KMS-11 (cell line): ENCODE measurements at regions not wholly inside any gene's neighbourhood (a gene's known extent, or its start where the extent isn't known, plus 50 kb on each side); places are given as distances from the start of the nearest gene placed in this dataset.

ENCODE experiments used
- H2AFZ ChIP-seq: fragments of 200-600 bp; sonication (generic); 2 replicates; pipeline ENCODE4 v1.6.1; 2016; ENCODE audit warnings: antibody characterized with exemption, mixed run types, low read depth
- H3K27ac ChIP-seq: fragments of 200-600 bp; sonication (generic); 2 replicates; pipeline ENCODE4 v1.6.1; 2016; ENCODE audit warnings: mild to moderate bottlenecking, mixed run types
- H3K27me3 ChIP-seq: fragments of 200-600 bp; sonication (generic); 2 replicates; pipeline ENCODE4 v1.6.1; 2017; ENCODE audit warnings: mild to moderate bottlenecking, low read depth, mixed run types, moderate library complexity; ENCODE audit not compliant: insufficient read depth
- H3K36me3 ChIP-seq: fragments of 200-600 bp; sonication (generic); 2 replicates; pipeline ENCODE4 v1.6.1; 2017; ENCODE audit warnings: mild to moderate bottlenecking, mixed run types; ENCODE audit not compliant: insufficient read depth
- H3K4me1 ChIP-seq: fragments of 200-600 bp; sonication (generic); 2 replicates; pipeline ENCODE4 v1.6.1; 2016; ENCODE audit warnings: mild to moderate bottlenecking, low read depth, mixed run types; ENCODE audit not compliant: poor library complexity, severe bottlenecking
- H3K4me2 ChIP-seq: fragments of 200-600 bp; sonication (generic); 2 replicates; pipeline ENCODE4 v1.7.0; 2016; ENCODE audit warnings: mild to moderate bottlenecking, mixed run types
- H3K4me3 ChIP-seq: fragments of 200-600 bp; sonication (generic); IDR thresholded peaks from 2 replicates; pipeline ENCODE4 v1.6.1; 2017; ENCODE audit warnings: low read depth, low read length, mixed read lengths; ENCODE audit not compliant: insufficient read depth
- H3K79me2 ChIP-seq: fragments of 200-600 bp; sonication (generic); 2 replicates; pipeline ENCODE4 v1.6.1; 2016; ENCODE audit warnings: low read depth, mixed run types; ENCODE audit not compliant: insufficient read depth
- H3K9ac ChIP-seq: fragments of 200-600 bp; sonication (generic); 2 replicates; pipeline ENCODE4 v1.6.1; 2016; ENCODE audit warnings: mild to moderate bottlenecking, mixed run types
- H4K20me1 ChIP-seq: fragments of 200-600 bp; sonication (generic); 2 replicates; pipeline ENCODE4 v1.6.1; 2016; ENCODE audit warnings: mild to moderate bottlenecking, mixed run types; ENCODE audit not compliant: insufficient read depth
- CTCF ChIP-seq: fragments of 200-600 bp; sonication (generic); conservative IDR thresholded peaks from 2 replicates; pipeline ENCODE4 v1.6.1; 2017; ENCODE audit warnings: low read depth, mild to moderate bottlenecking, antibody characterized with exemption, low read length, moderate library complexity, mixed read lengths

DNA sequence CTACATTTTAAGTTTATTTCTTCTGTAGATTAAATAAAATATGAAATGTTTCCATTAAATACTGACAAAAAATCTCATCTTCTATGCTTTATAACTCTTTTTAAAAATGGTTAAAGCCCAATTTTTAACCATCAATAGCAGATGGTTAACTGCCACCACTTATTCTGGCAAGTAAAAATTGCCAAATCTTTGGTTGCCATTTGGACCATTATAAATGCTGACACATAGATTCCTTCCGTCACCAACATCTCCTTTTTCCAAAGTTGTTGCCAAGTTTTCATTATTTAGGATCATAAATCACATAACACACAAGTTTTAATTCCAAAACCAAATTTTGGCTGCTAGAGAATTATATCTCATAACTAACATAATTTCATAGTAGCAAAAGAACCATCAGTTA, 1614.3 kb downstream of the REEP3 start:
- Histone ChIP-seq H2AFZ (no peak overlapping the region), H3K79me2 (no peaks in the 10 kb centered on the region), H3K36me3 (no peaks in the 10 kb centered on the region), H3K4me1 (no peaks in the 10 kb centered on the region), H4K20me1 (no peaks in the 10 kb centered on the region), H3K4me3 (no peak overlapping the region), H3K27me3 (no peaks in the 10 kb centered on the region), H3K27ac (no peak overlapping the region), H3K4me2 (no peak overlapping the region), H3K9ac (no peak overlapping the region)
- no peak for TF ChIP-seq CTCF

GRCh38 chr10:65142641-65143435, 1621.6 kb downstream of the REEP3 start:
- Histone ChIP-seq H3K27me3 (no peaks in the 10 kb centered on the region), H2AFZ (no peak overlapping the region), H3K27ac (no peak overlapping the region)

DNA sequence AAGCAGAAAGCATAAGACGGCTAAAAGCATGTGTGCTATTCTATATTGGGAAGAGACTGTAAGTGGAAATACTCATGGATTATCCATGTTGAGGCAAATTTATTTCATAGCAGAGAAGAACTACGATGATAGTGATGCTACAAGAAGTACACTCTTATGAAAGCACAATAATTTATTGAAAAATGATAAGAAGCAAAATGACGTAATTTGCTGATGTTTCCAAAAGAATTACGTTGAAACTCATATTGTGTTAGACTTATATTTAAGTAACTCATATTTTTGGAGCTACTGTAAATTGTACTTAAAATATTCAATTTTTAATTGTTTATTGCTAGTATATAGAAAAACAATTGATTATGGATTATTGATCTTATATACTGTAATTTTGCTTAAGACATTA, 1622.5 kb downstream of the REEP3 start:
- Histone ChIP-seq H4K20me1 (no peaks in the 10 kb centered on the region), H3K36me3 (no peaks in the 10 kb centered on the region), H3K9ac (no peak overlapping the region), H3K79me2 (no peaks in the 10 kb centered on the region), H3K4me2 (no peak overlapping the region), H3K4me3 (no peak overlapping the region), H3K27ac (no peak overlapping the region), H3K27me3 (no peaks in the 10 kb centered on the region), H3K4me1 (peaks cover 2% of the 10 kb centered on the region), H2AFZ (no peak overlapping the region)
- TF ChIP-seq CTCF = no peak

More at GRCh38 chr10:65142641-65143435, 1621.6 kb downstream of the REEP3 start:
- Histone ChIP-seq H3K4me1 (no peaks in the 10 kb centered on the region), H4K20me1 (no peaks in the 10 kb centered on the region), H3K36me3 (no peaks in the 10 kb centered on the region), H3K9ac (no peak overlapping the region), H3K79me2 (no peaks in the 10 kb centered on the region), H3K4me2 (no peak overlapping the region), H3K4me3 (no peak overlapping the region)
- no peak for TF ChIP-seq CTCF

DNA sequence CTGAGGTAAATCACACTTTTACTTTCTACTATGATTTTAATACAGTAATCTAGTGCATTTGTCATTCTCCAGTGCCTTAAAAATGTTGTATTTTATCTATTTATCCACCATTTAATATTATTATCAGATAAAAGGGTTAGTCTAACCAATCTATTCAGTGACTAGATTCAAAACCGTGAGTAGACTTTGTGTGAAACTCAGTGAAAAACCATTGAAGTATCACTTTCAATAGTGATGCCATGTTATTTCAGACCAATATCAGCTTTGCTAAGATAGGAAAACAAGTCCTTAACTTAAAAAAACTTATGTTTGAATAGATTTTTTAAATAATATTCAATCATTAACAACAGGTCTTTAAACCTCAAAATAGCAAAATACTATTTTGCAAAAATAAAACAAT, 1628.7 kb downstream of the REEP3 start:
- H3K9ac ChIP-seq = no peak overlapping the region
- no peak overlapping the region for H3K4me3 ChIP-seq
- peak overlapping the region; percentile 17 for H2AFZ ChIP-seq
- H3K27me3 ChIP-seq = no peaks in the 10 kb centered on the region
- H3K4me2 ChIP-seq = peak overlapping the region; percentile 21; the same call in 1 of the 2 replicates
- no peaks in the 10 kb centered on the region for H3K79me2 ChIP-seq
- H3K27ac ChIP-seq = peak overlapping the region; percentile 42; the same call in 1 of the 2 replicates
- H4K20me1 ChIP-seq = no peaks in the 10 kb centered on the region
- no peaks in the 10 kb centered on the region for H3K36me3 ChIP-seq
- TF ChIP-seq CTCF = no peak
- H3K4me1 ChIP-seq = peaks cover 36% of the 10 kb centered on the region
